IPS-18c (cell line): ENCODE measurements at regions not wholly inside any gene's neighbourhood (a gene's known extent, or its start where the extent isn't known, plus 50 kb on each side); places are given as distances from the start of the nearest gene placed in this dataset.

ENCODE experiments used
- H3K4me3 ChIP-seq: 2 replicates; pipeline ENCODE4 v1.7.0; 2013; ENCODE audit warnings: low read depth, mild to moderate bottlenecking, low read length, moderate library complexity; ENCODE audit not compliant: insufficient read depth
- H3K9me3 ChIP-seq: one replicate; pipeline ENCODE4 v1.6.1; 2013; ENCODE audit warnings: mild to moderate bottlenecking, low read length, moderate library complexity; ENCODE audit not compliant: control insufficient read depth, insufficient read depth

DNA sequence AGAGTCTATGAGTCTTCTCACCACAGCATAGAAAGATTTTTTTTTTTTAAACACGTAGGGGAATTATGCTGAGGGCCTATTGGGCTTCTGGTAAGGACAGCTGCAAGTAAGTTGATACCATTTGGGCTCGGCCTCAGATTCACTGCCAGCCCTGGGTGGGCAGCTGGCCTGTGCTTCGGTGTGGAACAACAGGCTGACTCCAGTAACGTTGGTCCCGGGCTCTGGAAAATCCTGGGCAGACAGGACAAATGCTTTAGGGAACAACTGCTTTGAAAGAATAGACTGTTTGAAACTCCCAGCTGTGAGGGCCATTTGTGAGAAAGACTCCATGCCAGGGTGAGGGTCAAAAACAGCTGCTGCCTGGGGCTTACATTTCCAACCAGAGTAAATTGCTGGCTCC lies 366.5 kb downstream of the QKI start:
- no peaks in the 10 kb centered on the region for H3K9me3 ChIP-seq
- no peak overlapping the region for H3K4me3 ChIP-seq

DNA sequence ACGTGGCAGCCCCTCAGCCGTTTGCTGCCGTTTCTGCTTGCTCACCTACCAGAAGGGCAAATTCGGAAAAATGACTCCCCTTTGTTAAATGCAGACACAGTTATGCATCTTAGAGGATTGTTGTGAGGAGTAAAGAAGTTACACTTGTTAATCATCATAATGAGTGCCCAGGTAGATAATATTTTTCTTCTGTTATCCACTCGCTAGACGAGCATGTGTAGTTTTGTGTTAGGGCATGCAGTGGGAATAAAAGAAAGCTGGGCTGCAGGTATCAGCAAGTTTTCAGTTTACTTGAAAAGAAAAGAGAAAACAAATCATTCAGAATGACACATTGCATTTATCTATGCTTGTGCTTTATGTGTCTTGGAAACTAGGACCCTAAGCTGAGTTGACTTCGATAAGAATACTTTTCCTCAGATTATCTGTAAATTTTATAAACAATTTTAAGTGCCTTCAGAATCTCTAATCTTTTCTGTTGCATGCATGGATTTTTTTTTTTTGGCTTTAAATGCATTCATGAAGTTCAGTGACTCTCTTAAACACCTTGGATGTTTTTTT lies 365.3 kb downstream of the QKI start:
- Histone ChIP-seq H3K9me3 (no peaks in the 10 kb centered on the region), H3K4me3 (no peak overlapping the region; the same call in 1 of the 2 replicates)

DNA sequence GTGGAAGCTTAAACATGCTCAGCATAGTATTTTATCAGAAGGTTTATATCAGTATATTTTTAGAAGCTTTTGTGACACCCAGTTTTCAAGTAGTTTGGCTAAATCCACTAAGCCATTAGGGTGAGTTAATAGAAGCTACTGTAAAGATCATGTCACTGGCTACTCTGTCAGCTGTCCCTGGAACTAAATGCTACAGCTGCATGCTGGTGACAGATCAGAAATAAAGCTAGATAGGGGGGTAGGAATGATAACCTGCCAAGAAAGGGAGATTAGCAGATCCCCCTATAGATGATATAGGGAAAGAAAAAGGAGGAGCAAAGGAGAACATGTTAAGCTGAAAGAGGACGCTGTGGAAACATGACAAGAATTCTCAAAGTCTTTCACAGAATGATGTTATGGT lies 363.2 kb downstream of the QKI start:
- H3K9me3 ChIP-seq, result no peaks in the 10 kb centered on the region

DNA sequence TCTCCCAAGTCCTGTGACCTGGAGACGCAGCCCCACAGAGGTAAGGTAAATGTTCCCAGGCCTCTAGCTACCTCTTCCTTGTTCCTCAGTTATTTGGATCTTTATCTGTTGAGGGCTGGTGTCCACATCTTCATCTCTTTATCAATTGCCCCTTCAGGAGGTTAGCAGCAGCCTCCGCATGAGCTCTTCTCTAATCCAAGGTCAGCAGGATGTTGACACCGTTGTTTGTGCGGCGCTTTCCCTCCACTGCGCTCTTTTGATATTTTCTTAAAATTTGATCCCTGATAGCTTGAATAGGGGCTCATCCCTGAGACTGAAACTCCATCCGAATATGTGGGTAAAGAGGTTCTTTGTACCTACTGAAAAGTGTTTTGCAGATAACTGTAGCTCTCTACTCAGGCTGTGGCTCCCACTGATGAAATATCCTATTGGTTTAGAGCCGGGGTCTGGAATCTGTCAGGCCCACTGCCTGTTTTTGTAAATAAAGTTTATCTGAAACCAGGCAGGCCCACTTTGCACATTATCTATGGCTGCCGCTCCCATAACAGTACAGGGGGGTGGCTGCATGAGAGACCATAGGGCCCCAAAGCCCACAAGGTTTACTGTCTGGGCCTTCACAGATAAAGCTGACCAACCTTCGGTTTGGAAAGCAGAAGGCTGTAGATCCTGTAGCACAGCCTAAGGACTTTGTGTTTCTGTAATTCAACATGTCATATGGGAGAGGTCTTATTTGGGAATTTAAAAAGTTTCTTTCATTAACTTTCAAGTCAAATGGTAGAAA lies 362.6 kb downstream of the QKI start:
- Histone ChIP-seq H3K9me3 (no peaks in the 10 kb centered on the region), H3K4me3 (no peak overlapping the region)

More for the DNA sequence above, 363.2 kb downstream of the QKI start:
- H3K4me3 ChIP-seq, result no peak overlapping the region

DNA sequence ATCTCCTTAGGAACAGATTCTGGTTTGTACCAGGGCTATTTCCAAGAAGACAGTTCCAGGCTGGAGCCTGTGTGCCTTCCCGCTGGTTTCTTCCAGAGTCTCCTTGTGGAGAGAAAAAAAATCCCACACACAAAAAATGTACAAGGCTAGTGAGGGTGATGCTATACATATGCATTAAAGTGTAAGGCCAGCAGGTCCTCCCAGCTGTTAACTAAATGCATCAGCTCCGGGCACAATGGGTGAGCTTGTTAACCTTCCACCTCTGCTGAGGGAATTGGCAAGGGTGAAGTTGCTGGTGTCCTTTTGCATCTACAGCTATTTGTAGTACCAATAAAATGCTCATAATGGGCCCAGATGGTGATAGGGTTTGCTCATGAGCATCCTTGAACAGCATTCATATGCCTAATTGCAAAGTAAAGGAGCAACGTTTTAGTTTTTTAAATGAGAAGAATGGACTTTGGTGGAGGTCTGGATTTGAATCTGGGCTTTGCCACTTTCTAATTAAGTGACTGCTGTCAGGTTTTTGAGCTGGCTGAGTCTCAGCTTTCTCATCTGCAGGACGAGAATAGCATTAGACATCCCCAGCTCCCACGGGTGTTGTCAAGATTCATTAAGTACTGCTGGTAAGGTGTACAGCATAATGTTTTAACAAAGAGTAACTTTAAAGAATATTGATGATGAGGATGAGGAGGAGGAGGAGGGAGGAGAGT lies 361.8 kb downstream of the QKI start:
- Histone ChIP-seq H3K9me3 (no peaks in the 10 kb centered on the region), H3K4me3 (no peak overlapping the region)

DNA sequence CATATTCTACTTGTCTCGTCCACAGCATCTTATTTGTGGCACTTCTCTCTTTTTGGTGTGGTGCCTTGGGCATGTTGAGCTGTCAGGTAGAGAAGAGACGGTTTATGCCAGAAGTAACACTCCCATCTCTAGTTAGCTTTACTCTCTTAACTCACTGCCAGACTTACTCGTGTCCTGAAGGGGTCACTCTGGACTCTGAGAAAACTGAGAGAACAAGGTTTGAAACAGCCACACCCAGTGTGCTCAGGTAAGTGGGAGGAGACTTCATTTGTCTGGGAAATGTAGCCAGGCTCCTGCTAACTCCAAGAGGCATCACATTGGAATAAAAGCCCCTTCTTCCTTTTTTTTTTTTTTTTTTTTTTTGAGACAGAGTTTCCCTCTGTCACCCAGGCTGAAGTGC lies 360.8 kb downstream of the QKI start:
- H3K4me3 ChIP-seq, result no peak overlapping the region
- H3K9me3 ChIP-seq, result no peaks in the 10 kb centered on the region

DNA sequence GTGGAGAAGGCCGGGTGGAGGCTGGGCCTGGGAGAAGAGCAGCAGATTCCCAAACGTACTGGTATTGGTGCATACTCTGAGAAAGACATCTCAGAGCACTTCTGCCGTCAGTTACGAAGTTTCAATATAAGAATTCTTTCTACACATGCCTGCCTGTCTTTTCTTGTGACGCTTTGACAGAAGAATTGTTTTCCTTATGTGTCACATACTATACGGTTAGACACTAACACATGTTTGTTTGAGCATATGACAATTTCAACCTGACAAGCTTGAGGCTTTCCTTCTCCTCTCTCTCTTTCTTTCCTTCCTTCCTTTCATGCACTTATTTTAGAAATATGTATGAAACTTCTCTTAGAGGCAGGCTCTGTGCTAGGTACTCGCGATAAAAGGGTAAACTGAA lies 360.0 kb downstream of the QKI start:
- Histone ChIP-seq H3K4me3 (no peak overlapping the region), H3K9me3 (no peaks in the 10 kb centered on the region)

DNA sequence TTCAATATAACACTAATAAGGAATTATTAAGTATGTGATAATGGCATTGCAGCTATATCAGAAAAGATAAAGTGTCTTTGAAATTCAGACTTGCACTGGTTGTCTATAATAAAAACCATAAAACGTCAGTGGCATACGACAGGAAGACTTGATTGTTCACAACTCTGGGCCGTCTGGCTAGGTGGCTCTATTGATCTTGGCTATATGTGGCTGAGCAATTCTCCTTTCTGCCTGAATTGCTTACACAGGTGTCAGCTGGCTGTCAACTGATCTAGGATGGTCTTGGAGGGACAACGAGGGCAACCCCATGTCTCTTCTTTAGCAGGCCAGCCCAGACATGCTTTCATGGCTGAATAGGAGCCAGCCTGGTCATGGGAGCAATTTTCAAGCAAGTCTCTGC lies 359.1 kb downstream of the QKI start:
- H3K9me3 ChIP-seq, result no peaks in the 10 kb centered on the region
- H3K4me3 ChIP-seq, result no peak overlapping the region

DNA sequence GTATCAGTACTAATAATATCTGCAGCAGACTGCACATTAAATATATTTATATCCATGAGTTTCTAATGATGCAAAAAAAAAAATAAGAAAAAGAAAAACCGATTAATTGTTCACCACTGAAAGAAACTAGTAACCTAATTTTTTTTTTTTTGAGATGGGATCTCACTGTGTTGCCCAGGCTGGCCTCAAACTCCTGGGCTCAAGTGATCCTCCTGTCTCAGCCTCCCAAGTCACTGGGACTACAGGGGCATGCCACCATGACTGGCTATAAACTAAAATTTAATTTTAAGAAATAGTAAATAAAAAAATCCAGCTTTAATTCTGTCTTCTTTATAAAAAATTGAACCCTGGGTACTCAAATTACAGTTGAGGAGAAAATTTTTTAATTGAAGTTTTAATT lies 358.2 kb downstream of the QKI start:
- Histone ChIP-seq H3K4me3 (no peak overlapping the region), H3K9me3 (no peaks in the 10 kb centered on the region)

DNA sequence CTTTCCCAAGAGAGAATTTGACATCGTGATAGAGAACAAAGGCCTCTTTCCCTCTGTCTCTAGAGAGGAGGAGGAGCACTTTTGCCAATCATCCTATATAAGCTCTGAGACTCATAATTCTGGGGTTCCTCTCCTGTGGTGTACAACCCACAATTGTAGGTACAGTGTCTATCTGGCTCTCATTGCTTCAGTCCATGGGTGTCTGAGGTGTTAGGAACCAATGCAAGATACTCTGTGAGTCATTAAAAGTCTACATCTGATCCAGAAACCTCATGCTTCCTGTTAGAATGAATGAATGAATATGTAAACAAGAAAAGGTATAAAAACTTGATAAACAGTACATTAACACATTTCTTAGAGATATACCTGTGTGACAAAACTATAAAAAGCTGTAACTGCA lies 356.7 kb downstream of the QKI start:
- Histone ChIP-seq H3K4me3 (no peak overlapping the region), H3K9me3 (no peaks in the 10 kb centered on the region)

DNA sequence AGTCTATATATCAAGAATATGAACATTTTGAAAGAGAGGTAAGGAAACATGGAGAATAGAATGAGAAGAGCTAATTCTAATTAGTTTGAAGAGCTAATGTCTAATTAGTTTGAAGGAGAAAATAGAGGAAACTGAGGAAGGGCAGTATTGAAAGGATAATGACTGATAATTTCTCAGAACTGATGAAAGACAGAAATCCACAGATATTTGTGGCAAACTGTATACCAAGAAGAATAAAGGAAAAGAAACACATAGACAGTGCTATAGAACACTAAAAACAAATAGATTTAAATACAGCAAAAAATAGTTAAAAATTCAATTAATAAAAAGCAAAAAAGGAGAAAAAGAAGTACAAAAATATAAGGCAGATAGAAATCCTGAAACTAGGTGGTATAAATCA lies 354.4 kb downstream of the QKI start:
- Histone ChIP-seq H3K4me3 (no peak overlapping the region), H3K9me3 (no peaks in the 10 kb centered on the region)

DNA sequence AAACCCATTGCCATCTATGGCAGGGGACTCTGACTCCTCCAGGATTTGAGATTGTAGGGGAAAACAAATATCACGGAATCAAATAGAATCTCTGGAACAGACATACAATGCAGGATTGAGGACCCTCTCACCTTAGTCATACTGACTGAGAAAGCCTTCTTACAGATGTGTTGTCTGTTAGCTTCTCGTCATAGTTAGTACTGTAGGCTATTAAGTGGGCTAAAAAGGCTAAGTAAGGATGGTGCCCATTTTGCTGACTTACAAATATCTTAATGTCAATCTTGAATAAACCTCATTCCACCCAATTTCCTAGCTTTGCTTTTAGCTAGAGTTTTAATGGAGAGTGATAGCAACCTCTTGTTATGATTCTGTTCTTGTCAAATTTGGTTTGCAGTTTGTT lies 352.4 kb downstream of the QKI start:
- Histone ChIP-seq H3K4me3 (no peak overlapping the region), H3K9me3 (peaks cover 3% of the 10 kb centered on the region)

DNA sequence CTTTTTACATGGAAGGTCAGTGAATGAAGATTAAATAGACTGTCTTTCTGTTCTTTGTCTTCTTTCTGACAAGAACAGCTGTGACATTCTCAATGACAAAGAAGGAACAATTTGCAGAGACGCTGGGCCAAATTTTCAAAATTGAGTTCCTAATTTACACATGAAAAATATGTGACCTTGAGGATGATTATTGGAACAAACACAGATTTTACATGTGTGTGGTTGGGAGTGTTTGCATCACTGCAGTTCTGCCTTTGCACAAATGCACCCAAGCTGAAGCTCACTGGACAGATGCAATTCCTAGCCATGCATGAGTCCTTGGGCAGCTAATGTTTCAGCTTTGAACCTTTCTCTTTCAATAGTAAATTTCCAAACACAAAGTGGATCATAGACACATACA lies 350.8 kb downstream of the QKI start:
- H3K9me3 ChIP-seq, result peaks cover 3% of the 10 kb centered on the region
- no peak overlapping the region for H3K4me3 ChIP-seq

DNA sequence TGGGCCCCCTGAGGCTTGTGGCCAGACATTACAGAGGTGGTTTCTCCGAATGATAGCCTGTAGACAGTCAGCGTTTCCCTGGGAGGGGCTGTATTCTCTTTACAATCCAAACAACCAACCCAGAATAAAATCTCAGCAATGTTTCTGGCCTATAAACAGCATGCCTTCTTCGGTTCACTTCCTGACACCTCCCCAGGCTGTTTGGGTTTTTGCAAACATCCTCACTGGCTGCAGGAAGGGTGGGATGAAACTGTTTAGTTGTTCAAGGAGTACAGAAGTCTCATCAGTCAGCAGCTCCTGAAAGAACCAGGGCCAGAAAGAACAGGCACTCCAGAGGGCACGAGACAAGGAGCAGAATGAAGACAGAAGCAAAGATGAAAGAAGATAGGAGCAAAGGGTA lies 350.0 kb downstream of the QKI start:
- Histone ChIP-seq H3K4me3 (no peak overlapping the region), H3K9me3 (peaks cover 3% of the 10 kb centered on the region)

DNA sequence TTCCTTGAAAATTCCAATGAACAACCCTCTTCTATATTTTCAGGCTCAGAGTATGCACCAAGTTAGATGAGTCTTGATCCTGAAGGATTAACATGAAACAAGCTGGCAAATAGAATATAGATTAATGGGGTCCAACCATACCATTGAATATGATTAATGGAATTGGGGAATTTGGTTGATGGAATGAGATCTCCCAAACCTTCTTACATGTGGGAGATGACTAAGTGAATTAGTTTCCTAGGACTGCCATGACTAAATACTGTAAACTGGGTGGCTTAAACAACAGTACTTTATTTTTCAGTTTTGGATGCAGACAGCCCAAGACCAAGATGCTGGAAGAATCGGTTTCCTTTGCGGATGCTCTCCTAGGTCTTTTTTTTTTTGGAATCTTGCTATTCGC lies 347.0 kb downstream of the QKI start:
- Histone ChIP-seq H3K4me3 (no peak overlapping the region), H3K9me3 (peaks cover 3% of the 10 kb centered on the region)

DNA sequence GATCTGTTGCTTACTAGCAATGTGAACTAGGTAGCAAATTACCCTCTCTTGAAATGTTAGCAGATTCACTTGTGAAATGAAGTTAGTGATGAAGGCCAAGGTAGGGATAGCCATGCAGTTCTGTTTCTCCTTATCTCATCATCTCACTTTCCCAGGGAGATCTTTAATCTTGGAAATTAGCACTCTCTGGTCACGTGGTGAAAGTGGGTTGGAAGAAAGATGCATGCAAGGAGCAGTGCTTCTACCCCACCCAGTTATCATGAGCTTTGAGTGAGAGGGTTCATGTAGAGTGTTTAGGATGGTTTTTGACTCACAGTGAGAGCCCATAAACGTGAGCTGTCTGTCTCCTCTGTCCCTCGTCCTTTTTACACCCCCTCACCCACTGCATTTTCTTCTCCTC lies 346.3 kb downstream of the QKI start:
- Histone ChIP-seq H3K4me3 (no peak overlapping the region), H3K9me3 (peaks cover 3% of the 10 kb centered on the region)

DNA sequence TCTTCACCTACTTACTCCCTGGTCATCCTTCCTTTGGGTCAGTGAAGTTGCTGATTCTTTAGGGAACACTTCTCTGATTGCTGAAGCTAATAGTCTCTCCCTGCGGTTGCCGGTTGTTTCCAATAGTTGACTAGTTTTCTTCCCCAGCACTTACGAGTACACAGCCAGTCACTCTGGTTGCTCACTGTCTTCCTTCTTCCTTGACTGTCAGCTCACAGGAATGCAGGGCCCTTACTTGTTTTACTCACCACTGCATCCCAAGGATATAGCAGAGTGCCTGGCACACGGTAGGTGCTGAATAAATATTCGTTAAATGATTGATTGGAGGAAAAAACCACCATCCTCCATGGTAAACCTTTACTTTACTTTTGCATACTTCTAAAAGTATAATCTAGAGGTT lies 345.0 kb downstream of the QKI start:
- no peak overlapping the region for H3K4me3 ChIP-seq

DNA sequence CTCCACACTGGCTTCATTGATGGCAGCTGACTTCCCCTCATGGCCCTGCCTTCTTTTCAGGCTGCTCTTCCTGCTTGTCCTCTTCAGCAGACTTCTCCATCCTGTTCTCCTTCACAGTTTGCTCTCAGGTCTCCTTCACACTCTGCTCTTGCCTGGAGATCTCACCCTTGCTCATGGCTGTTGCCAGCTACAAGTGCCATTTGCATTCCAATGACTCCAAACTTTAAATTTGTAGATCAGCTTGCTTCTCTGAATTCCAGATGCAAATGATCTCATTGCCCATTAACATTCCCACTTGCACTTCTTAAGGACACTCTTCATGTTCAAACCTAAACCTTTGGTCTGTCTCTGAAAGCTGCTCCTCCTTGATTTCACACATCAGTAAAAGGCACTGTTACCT lies 343.0 kb downstream of the QKI start:
- no peaks in the 10 kb centered on the region for H3K9me3 ChIP-seq

More for the DNA sequence above, 345.0 kb downstream of the QKI start:
- H3K9me3 ChIP-seq, result peaks cover 3% of the 10 kb centered on the region

More for the DNA sequence above, 343.0 kb downstream of the QKI start:
- no peak overlapping the region for H3K4me3 ChIP-seq
